Epithelial cell of proximal tubule (primary cell): ENCODE measurements at regions not wholly inside any gene's neighbourhood (a gene's known extent, or its start where the extent isn't known, plus 50 kb on each side); places are given as distances from the start of the nearest gene placed in this dataset.
A peak's percentile ranks its signal among the peaks of the same experiment; 100 is the strongest.
"Not testable (repeated sequence)": the region's sequence is repeated elsewhere in the genome, so short reads cannot be mapped to it uniquely, and the experiment has no call there.

Experiments
- DNase-seq: peaks from one replicate; pipeline ENCODE4 v3.0.0-alpha.2; 2011; ENCODE audit warnings: low read depth
- H3K4me3 ChIP-seq: 2 replicates; pipeline ENCODE4 v1.5.1; 2011; ENCODE audit warnings: low read depth, mild to moderate bottlenecking, low read length
- TF ChIP-seq, protein P1 (sequence below): conservative IDR thresholded peaks from 2 replicates; pipeline ENCODE4 v1.5.1; 2012; ENCODE audit warnings: low read depth, mild to moderate bottlenecking, low read length

DNA sequence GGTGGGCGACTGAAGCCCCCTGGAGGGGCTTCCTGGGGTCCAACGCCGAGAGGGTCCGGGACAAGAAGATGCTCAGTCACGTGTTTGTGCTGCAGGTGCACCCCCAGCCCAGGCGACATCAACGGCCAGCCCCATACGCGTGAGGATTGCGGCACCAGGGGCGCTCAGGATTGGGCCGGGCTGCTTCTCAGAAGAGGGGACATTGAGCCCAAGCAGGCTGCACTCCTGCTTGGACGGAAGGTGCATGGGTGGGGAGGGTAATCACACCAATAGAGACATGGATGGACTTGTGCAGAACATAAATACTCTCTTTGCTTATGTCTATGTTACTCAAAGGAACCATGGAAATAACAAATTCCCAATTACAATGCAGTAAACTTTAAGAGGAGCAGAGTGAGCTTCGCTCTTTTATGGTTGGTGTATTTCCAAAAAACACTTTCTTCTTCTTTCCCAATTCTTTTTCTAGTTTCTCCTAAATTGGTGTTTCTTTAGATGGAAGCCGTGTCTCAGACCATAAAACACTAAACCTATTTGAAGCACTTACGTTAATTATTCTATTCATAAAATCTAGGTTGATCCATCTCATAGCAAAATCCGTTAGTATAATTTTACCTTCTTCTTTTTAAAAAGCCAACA, 182.7 kb downstream of the GOLGA6L6 start:
- H3K4me3 ChIP-seq, result no peak overlapping the region
- DNase-seq, result no peak
- TF ChIP-seq, protein P1, sequence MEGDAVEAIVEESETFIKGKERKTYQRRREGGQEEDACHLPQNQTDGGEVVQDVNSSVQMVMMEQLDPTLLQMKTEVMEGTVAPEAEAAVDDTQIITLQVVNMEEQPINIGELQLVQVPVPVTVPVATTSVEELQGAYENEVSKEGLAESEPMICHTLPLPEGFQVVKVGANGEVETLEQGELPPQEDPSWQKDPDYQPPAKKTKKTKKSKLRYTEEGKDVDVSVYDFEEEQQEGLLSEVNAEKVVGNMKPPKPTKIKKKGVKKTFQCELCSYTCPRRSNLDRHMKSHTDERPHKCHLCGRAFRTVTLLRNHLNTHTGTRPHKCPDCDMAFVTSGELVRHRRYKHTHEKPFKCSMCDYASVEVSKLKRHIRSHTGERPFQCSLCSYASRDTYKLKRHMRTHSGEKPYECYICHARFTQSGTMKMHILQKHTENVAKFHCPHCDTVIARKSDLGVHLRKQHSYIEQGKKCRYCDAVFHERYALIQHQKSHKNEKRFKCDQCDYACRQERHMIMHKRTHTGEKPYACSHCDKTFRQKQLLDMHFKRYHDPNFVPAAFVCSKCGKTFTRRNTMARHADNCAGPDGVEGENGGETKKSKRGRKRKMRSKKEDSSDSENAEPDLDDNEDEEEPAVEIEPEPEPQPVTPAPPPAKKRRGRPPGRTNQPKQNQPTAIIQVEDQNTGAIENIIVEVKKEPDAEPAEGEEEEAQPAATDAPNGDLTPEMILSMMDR, result no peak

DNA sequence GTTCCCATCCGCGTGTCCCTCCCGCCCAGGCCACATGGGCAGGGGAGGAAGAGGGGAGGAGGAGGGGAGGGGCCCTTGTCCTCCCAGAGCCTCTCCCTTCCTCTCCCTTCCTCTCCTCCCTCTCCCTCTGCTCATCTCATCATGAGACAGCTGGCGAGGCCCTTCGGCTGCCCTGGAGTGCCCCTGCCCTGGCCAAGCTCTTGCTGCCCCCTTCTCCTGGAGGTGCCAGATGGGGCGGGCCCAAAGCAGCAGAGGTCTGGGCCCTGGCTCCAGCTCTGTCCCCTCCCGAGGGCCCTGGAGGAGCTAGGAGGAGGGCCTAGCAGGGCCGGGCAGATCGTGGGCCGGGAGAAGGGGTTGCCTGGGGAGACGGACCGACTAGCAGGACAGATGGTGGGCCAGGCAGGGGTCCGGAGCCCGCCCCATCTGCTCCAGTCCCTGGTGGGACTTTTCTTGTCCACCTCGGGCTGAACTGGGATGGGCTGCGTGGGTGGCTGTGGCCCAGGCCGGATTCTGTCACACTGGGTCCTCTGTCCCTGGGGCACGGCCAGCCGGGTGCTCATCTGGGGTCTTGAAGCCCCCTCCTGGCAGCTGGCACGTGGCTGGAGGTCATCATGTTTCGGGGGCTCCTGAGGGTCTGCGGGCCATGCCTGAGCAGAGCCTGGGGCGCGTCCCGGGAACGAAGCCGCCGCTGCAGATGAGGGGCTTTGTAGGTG, 183.4 kb downstream of the GOLGA6L6 start:
- no peak overlapping the region for H3K4me3 ChIP-seq
- TF ChIP-seq, protein P1, result no peak
- DNase-seq, result no peak

DNA sequence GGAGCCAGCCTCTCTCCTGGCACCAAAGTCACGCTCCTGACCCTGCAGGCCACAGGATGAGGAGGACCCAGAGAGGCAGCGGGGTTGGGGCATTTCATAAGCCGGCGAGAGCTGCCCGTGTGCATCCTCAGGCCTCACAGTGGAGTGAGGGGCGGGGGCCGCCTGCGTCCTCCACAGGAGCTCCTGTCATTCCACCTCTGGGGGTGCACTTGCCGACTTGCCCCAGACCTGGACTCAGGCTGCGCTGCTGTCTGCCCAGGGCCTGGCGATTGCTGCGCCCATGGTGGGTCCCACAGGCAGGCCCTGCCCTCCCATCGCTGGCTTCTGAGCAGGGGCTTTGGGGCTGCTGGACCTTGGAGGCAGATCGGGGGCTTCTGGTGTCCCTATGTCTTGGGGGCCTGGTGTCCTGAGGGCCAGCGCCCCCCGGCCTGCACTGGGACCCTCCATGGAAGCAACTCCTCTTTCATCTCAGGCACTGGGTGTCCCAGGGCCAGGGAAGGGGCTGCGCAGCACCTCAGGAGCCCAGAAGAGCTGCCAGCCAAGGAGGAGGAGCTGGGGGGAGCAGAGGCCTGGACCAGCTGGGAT, 184.0 kb downstream of the GOLGA6L6 start:
- no peak for DNase-seq
- no peak overlapping the region for H3K4me3 ChIP-seq
- TF ChIP-seq, protein P1, result no peak

DNA sequence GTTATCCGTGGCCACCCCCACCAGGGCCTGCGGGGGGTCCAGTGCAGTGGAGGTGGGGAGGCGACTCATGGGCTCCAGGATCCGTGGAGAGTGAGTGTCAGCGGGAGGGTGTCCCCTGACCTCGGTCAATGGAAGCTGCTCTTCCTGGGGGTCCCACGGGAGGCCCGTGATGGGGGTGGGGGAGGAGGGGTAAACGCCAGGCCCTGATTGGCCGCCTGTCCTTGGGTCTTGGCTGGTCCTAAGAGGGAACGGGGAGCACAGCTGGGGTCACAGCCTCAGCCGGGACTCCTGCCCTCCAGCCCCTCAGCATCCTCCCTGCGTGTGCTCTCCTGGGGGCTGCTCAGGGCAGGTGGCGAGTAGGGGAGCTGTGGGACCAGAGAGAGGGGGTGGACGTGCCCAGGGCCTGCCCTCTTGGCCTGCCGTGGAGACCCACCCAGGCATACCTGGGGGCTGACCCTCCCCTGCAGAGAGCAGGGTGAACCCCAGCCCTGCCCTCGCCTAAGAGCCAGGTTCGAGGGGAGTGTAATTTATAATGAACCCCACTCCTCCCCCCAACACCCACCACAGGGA, 184.6 kb downstream of the GOLGA6L6 start:
- no peak for DNase-seq
- TF ChIP-seq, protein P1, result no peak
- H3K4me3 ChIP-seq, result no peak overlapping the region

DNA sequence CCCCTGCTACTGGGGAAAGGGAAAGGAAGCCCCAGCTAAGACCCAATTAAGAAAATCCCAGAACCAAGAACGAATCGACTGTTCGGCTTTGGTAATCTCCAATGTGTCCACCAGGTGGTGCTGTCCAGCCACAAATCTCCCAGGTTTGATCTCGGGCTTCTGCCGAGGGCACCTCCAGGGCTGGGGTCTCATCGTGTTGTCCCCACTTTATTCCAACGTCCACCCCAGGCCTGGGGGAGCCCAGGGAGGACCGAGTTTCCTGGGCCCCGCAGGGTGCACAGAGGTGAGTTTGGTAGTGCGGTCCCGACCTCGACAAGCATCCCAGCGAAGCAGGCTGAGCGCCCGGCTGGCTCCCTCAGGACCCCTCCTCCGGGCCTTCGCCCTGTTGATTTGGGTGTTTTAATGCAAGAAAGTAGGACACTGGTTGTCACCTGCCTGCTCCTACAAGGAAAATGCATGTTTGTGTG, 185.1 kb downstream of the GOLGA6L6 start:
- no peak overlapping the region for H3K4me3 ChIP-seq
- TF ChIP-seq, protein P1, result peak; percentile 97
- no peak for DNase-seq

DNA sequence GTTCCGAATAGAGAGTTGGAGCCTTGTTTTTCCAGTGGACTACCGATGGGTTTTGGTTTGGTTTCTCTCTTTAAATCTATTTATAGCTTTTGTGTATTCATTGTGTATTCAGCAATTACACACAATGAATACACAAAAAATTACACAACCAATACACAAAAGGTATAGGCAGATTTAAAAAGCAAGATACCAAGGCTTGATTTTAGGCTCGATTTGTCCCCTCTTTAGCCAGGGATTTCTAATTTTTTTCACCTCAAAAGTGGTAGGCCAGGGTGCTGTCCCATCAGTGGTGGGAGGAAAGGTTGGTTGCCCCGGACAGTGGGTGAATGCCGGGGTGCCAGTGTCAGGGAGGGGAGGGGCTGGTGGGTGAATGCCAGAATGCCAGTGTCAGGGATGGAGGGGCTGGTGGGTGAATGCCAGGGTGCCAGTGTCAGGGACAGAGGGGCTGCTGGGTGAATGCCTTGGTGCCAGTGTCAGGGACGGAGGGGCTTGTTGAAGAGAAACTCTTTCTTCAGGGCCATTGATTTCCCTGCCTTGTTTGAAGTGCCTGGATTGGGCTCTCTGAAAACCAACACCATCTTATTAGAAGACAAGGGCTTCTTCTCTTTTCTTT, 186.2 kb downstream of the GOLGA6L6 start:
- TF ChIP-seq, protein P1, result no peak
- no peak for DNase-seq
- no peak overlapping the region for H3K4me3 ChIP-seq

DNA sequence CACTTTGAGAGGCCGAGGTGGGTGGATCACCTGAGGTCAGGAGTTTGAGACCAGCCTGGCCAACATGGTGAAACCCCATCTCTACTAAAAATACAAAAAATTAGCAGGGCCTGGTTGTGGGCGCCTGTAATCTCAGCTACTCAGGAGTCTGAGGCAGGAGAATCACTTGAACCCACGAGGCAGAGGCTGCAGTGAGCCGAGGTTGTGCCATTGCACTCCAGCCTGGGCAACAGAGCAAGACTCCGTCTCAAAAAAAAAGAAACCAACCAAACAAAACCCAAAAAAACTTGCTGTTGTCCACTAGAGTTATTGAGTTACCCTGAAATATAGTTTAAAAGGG, 186.7 kb downstream of the GOLGA6L6 start:
- H3K4me3 ChIP-seq, DNase-seq: not testable (repeated sequence)
